HG03175 (cell line): ENCODE measurements at regions not wholly inside any gene's neighbourhood (a gene's known extent, or its start where the extent isn't known, plus 50 kb on each side); places are given as distances from the start of the nearest gene placed in this dataset.
"Not testable (repeated sequence)": the region's sequence is repeated elsewhere in the genome, so short reads cannot be mapped to it uniquely, and the experiment has no call there.

Source experiments
- ATAC-seq: cut with Tn5 transposase; IDR thresholded peaks from one replicate; pipeline ENCODE4 v1.9.1; 2021; ENCODE audit warnings: mild to moderate bottlenecking, moderate library complexity; ENCODE audit not compliant: unreplicated experiment

- no peak for ATAC-seq
Observed at GRCh38 chr12:60231976-60232907, 636.4 kb downstream of the SLC16A7 start.

GRCh38 chr12:60234611-60235195 is 638.9 kb downstream of the SLC16A7 start:
- ATAC-seq: not testable (repeated sequence)

GRCh38 chr12:60235261-60235660 is 639.4 kb downstream of the SLC16A7 start:
- ATAC-seq: no peak

GRCh38 chr12:60236416-60236815 is 640.6 kb downstream of the SLC16A7 start:
- ATAC-seq: not testable (repeated sequence)

GRCh38 chr12:60240891-60241290 is 645.1 kb downstream of the SLC16A7 start:
- no peak for ATAC-seq

- no peak for ATAC-seq
Observed at GRCh38 chr12:60251091-60251490, 655.3 kb downstream of the SLC16A7 start.

GRCh38 chr12:60252359-60253096 is 656.7 kb downstream of the SLC16A7 start:
- ATAC-seq: no peak

GRCh38 chr12:60255044-60255443 is 659.2 kb downstream of the SLC16A7 start:
- no peak for ATAC-seq

- no peak for ATAC-seq
Observed at GRCh38 chr12:60257063-60257462, 661.2 kb downstream of the SLC16A7 start.

- ATAC-seq: no peak
Observed at GRCh38 chr12:60259225-60259624, 663.4 kb downstream of the SLC16A7 start.

GRCh38 chr12:60262378-60262777 is 666.5 kb downstream of the SLC16A7 start:
- no peak for ATAC-seq

GRCh38 chr12:60263161-60263560 is 667.3 kb downstream of the SLC16A7 start:
- ATAC-seq: no peak

- no peak for ATAC-seq
Observed at GRCh38 chr12:60263836-60264493, 668.1 kb downstream of the SLC16A7 start.

- ATAC-seq: no peak
Observed at GRCh38 chr12:60265741-60266140, 669.9 kb downstream of the SLC16A7 start.

GRCh38 chr12:60266381-60266852 is 670.6 kb downstream of the SLC16A7 start:
- ATAC-seq: no peak

GRCh38 chr12:60269611-60270269 is 673.9 kb downstream of the SLC16A7 start:
- no peak for ATAC-seq

GRCh38 chr12:60271816-60272215 is 676.0 kb downstream of the SLC16A7 start:
- ATAC-seq: no peak

- ATAC-seq: no peak
Observed at GRCh38 chr12:60278209-60278608, 682.4 kb downstream of the SLC16A7 start.

GRCh38 chr12:60279221-60279620 is 683.4 kb downstream of the SLC16A7 start:
- no peak for ATAC-seq

- no peak for ATAC-seq
Observed at GRCh38 chr12:60281522-60281921, 685.7 kb downstream of the SLC16A7 start.
